ENCODE measurements at regions not wholly inside any gene's neighbourhood (a gene's known extent, or its start where the extent isn't known, plus 50 kb on each side); places are given as distances from the start of the nearest gene placed in this dataset.

GRCh38 chr2:172241222-172241621, 138.5 kb upstream of the DLX2 start:
- TF ChIP-seq CTCF (IDR thresholded peaks at IDR 0.05) (no peak), EP300 (IDR thresholded peaks at IDR 0.05) (no peak)
